ENCODE measurements at regions not wholly inside any gene's neighbourhood (a gene's known extent, or its start where the extent isn't known, plus 50 kb on each side); places are given as distances from the start of the nearest gene placed in this dataset.
"Not testable (repeated sequence)": the region's sequence is repeated elsewhere in the genome, so short reads cannot be mapped to it uniquely, and the experiment has no call there.

DNA sequence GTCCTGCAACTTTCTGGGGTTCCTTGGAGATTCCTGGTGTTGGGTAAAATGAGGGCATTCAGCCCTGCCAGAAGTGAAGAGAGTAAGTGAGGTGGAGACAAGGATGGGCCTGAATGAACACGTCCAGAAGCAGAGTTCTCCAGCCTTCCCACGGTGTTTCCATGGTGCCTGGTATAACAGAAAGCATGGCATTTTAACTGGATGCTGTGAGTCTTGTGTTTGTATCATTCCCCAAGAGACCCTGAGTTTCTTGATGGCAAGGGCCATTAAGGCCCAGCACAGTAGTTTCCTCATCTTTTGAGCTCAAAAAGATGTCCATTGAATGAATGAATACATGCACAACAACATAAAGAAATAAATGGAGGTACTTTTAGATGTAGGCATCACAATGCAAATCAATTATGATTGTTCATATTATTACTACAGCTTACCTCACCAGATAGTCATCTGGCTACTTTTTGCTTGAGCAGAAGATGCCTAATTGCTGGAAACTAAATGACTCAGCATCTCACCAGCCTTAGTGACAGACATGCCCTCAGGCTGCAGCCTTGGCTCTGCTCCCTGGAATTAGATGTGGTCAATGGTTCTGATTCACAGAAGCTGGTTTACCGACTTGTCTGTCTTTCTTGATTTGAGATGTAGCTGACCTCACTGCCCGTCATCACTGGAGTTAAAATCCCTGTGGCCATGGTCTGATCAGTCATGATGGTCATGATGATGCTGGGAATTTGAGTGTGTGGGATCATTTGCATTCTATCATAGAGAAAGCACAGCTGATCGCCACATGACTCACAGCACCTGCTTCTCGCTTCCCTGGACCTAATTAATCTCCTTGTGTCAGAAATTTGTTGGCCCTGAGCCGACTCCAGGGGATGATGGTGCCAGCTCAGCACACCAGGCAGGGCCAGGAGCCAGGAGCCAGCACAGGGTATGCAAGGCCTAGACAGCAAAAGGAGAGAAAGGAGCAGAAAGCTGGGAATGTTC lies 83.9 kb downstream of the CXCL12 start:
- DNase-seq, result peak; percentile 27

- DNase-seq, result no peak
These were observed 86.2 kb downstream of the CXCL12 start for GRCh38 chr10:44298713-44299112.

DNA sequence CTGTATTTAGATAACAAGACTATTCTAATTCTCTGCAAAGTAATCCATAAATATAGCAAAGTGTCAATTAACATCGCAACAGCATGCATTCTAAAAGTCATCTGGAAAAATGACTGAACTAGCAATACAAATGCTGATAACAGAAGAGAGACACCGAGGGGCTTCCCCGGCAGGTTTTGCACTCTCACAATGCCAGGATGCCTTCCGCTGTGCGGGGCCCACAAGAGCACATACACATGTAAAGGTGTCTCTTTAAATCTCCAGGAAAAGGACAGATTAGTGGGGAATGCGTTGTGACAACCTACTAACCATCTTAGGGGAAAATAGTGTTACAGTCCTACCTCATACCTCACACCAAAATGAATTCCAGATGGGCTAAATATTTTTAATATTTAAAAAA lies 86.9 kb downstream of the CXCL12 start:
- DNase-seq, result no peak

- no peak for DNase-seq
These were observed 89.2 kb downstream of the CXCL12 start for GRCh38 chr10:44295644-44296241.

DNA sequence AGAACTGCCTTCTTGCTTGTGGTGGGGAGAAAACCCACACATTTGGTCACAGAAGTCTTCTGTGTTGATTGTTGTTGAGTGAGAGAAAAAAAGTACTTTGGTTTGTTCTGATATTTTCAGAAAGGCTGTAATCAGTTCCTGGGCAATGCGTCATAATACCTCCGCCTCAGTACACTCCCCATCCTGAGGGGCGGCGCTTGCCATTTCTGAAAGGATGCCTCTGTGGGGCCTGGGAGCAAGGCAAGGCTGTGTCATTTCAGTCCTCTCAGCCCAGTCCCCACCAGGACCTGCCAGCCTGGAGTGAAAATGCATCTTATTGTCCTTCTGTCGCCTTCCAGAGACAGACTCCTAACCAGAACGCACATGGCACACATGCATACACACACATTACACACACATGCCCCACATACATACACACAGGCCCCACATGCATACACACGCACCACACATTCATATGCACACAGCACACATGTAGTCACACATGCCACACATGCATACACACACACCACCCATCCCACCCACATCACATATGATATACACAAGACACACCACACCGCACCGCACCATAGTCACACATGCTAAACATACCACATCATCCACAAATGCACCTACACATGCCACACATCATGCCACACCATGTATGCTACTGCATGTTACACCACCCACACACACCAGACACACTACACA lies 90.0 kb downstream of the CXCL12 start:
- no peak for DNase-seq

DNA sequence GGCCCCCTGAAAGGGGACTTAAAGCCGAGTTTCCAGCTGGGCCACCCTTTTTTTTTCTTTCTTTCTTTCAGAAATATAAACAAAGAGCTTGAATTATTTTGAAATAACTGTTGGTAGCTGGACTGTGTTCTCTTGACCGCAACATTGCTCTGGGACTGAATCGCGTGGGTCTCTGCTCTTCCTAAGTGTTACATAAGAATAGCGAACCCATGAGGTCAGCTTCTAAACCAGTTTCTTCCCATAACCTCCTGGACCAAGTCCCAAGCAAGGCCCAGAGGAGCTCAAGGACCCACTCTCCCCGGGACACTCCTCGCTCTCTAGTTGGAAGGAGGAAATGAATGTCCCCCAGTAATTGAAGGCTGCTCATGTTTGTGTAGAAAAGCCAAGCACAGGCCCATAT lies 91.1 kb downstream of the CXCL12 start:
- DNase-seq, result no peak

GRCh38 chr10:44293306-44293778 lies 91.6 kb downstream of the CXCL12 start:
- no peak for DNase-seq

DNA sequence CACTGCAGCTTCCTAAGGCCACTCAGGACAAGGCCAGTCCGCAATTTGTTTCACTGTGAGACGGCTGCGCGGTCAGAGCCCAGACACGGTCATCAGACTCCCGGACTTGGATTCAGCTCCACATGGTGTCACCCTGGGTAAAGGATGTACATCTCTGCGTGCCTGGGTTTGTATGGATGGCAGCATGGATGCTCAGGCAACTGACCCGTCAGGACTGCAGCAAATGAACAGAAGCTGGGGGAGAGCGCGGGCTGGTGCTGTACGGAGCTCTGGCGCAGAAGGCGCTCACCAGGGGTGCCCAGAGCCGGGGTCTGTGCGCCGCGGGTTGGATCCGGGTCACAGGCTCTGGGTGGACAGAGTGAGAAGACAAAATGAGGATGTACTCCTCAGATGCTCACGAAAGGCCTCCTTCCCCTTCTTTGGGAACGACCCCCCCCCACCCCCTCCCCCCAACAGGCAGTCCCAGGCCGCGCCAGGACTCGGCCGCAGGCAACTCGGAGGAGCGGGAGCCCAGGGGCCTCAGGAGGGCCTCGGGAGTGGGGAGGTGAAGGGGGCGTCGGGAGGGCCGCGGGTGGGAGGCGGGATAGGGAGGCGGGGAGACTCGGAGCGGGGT lies 92.4 kb downstream of the CXCL12 start:
- DNase-seq, result no peak

- no peak for DNase-seq
These were observed 93.8 kb downstream of the CXCL12 start for GRCh38 chr10:44291091-44291490.

DNA sequence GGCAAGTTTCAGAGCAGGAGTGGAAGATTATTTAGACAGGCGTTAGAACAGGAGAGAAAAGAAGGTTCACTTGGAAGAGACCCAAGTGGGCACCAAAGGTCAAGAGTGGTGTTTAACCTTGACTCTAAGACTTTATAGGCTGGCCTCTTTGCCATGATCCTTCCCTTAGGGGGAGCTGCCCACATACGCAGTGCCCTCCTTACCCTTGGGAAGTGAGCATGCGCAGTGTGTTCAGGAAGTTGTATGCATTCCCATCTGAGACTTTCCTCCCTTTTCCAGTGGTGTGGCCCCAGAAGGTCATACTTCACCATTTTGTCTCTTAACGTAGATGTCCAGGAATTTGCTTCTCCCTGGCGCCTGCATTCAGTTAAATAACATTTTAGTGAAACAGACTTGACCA lies 95.8 kb downstream of the CXCL12 start:
- DNase-seq, result no peak

GRCh38 chr10:44287408-44287807 lies 97.5 kb downstream of the CXCL12 start:
- DNase-seq, result no peak

DNA sequence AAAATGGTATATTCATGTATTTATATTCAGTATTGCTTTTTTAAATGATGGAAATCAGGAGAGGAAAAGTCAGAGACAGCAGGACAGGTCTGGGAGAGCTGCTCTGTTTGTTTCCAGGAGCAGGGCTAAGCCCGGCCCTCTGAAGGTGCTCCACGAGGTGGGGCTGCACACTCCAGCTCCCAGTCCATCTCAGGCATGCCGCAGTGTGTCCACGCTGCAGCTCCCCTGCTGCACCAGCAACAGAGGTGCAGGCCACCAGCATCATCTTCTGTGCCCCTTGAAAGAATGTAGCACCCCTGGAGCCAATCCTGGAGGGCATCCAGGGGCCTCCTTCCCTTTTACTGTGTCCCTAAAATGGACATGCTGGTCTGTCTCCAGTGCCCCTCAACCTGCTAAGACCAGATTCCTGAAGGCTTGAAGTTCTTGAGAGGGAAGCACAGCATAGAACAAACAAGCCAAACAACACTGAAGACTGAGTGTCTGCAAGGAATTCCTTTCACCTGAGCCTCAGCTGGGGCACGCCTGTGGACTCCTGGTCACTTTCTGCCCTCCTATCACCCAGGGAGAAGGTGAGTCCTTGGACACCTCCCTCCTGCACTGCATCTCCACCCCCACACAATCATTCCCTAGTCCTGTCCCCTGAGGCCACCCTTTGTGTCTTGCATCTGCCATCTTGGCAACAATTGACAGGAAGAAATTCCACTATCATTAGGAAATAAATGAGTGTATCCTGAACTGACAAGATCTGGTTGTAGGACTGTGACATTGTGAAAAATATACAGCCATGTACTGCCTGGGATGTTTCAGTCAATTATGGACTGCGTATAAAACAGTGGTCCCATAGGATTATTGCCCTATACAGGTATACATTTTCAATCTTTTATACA lies 100.5 kb downstream of the CXCL12 start:
- DNase-seq, result no peak

- no peak for DNase-seq
These were observed 102.1 kb downstream of the CXCL12 start for GRCh38 chr10:44282626-44283300.

DNA sequence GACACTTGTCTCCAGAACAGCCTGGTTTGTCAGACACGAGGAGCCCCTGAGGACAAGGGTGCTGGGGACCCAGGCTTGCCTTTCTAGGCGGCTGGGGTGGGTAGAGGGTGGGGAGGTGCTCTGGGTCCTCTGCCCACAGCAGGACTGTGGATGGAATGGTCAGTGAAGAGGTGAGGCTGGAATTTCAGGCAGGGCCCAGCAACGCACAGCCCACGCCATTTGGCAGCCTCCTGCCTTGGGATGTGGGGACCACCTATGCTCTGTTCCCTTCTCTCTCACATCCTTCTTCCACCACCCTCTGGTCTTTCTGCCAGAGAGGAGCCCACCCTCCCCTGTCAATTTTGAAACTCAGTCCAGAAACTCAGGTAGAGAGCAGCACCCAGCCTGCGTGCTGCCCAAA lies 103.2 kb downstream of the CXCL12 start:
- DNase-seq, result no peak

GRCh38 chr10:44281089-44281613 lies 103.7 kb downstream of the CXCL12 start:
- DNase-seq, result no peak

- DNase-seq, result no peak
These were observed 104.5 kb downstream of the CXCL12 start for GRCh38 chr10:44280226-44281014.

GRCh38 chr10:44279426-44280126 lies 105.3 kb downstream of the CXCL12 start:
- no peak for DNase-seq

DNA sequence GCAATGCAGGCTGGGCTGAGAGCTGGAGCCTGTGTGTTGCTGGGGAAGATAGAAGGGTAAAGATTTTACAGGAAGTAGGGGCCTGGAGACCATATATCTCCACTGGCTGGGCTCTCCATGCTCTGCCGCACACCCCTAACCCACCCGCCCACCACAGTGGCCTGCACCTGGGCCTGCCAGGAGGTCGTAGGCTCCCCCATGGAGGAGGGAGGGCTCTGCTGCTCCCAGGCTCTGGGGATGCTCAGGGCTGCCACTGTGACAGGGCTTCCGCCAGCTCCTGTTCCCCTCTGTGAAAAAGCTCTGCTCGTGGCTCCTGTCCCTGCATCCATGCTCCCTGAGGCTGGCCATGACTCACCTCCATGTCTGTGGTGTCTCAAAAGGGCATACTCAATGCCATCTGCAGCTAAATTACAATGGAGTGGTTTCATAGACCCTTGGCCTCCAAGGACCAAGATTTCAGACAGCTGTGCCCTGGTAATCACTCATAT lies 106.0 kb downstream of the CXCL12 start:
- DNase-seq, result no peak

DNA sequence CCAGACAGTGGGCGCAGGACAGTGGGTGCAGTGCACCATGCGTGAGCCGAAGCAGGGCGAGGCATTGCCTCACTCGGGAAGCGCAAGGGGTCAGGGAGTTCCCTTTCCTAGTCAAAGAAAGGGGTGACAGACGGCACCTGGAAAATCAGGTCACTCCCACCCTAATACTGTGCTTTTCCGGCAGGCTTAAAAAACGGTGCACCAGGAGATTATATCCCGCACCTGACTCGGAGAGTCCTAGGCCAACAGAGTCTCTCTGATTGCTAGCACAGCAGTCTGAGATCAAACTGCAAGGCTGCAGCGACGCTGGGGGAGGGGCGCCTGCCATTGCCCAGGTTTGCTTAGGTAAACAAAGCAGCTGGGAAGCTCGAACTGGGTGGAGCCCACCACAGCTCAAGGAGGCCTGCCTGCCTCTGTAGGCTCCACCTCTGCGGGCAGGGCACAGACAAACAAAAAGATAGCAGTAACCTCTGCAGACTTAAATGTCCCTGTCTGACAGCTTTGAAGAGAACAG lies 116.4 kb downstream of the CXCL12 start:
- not testable (repeated sequence) for DNase-seq
